ENCODE measurements at regions not wholly inside any gene's neighbourhood (a gene's known extent, or its start where the extent isn't known, plus 50 kb on each side); places are given as distances from the start of the nearest gene placed in this dataset.

DNA sequence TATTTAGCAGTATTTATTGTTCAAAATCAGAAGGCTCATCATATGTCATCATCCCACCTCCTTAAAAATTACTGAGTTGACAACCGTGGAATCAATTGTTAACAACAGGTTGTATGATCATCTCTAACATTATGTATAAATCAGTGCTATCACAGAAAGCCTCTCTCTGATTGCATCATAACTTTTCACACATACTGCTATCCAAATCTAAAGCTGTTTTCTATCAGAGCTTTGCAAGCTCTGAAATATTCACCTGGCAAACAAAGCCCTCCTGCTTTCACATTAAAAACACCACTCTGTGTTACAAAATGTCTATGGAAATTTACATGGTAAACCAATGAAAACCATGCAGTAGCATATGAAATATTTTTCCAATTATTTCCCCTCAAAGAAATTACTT, 310.0 kb downstream of the PDGFC start:
- TF ChIP-seq POLR2A (IDR thresholded peaks at IDR 0.05) (no peak), POLR2AphosphoS5 (IDR thresholded peaks at IDR 0.05; ENCODE audit: insufficient read depth in 1 of 2, low read depth in 1 of 2) (no peak)
- TF ChIP-seq, protein P1, sequence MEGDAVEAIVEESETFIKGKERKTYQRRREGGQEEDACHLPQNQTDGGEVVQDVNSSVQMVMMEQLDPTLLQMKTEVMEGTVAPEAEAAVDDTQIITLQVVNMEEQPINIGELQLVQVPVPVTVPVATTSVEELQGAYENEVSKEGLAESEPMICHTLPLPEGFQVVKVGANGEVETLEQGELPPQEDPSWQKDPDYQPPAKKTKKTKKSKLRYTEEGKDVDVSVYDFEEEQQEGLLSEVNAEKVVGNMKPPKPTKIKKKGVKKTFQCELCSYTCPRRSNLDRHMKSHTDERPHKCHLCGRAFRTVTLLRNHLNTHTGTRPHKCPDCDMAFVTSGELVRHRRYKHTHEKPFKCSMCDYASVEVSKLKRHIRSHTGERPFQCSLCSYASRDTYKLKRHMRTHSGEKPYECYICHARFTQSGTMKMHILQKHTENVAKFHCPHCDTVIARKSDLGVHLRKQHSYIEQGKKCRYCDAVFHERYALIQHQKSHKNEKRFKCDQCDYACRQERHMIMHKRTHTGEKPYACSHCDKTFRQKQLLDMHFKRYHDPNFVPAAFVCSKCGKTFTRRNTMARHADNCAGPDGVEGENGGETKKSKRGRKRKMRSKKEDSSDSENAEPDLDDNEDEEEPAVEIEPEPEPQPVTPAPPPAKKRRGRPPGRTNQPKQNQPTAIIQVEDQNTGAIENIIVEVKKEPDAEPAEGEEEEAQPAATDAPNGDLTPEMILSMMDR (IDR thresholded peaks at IDR 0.05) = no peak
